Duodenal mucosa (tissue), 2 donors: ENCODE measurements at regions not wholly inside any gene's neighbourhood (a gene's known extent, or its start where the extent isn't known, plus 50 kb on each side); places are given as distances from the start of the nearest gene placed in this dataset.
"Not testable (repeated sequence)": the region's sequence is repeated elsewhere in the genome, so short reads cannot be mapped to it uniquely, and the experiment has no call there.

Source experiments
- H3K27ac ChIP-seq: one replicate; pipeline ENCODE4 v1.7.0; 2013; ENCODE audit warnings: low read depth, low read length
- H3K27me3 ChIP-seq, 2 donors: one replicate each; pipeline ENCODE4 v1.7.0; 2013; ENCODE audit warnings: low read length in 2 of 2, control low read depth in 1 of 2; ENCODE audit not compliant: insufficient read depth in 2 of 2, control insufficient read depth in 1 of 2
- H3K36me3 ChIP-seq, 2 donors: one replicate each; pipeline ENCODE4 v1.7.0; 2013; ENCODE audit warnings: low read length in 2 of 2, control low read depth in 1 of 2; ENCODE audit not compliant: insufficient read depth in 2 of 2, control insufficient read depth in 1 of 2
- H3K4me1 ChIP-seq, 2 donors: one replicate each; pipeline ENCODE4 v1.7.0; 2013; ENCODE audit warnings: low read length in 2 of 2, control low read depth in 1 of 2; ENCODE audit not compliant: insufficient read depth in 2 of 2, control insufficient read depth in 1 of 2
- H3K4me3 ChIP-seq, 2 donors: one replicate each; pipeline ENCODE4 v1.7.0; 2013; ENCODE audit warnings: low read length in 2 of 2, low read depth in 1 of 2
- H3K9ac ChIP-seq, 2 donors: one replicate each; pipeline ENCODE4 v1.7.0; 2013; ENCODE audit warnings: low read length in 2 of 2, low read depth in 1 of 2
- H3K9me3 ChIP-seq, 2 donors: one replicate each; pipeline ENCODE4 v1.7.0; 2013; ENCODE audit warnings: low read length in 2 of 2, control low read depth in 1 of 2; ENCODE audit not compliant: control insufficient read depth in 1 of 2

DNA sequence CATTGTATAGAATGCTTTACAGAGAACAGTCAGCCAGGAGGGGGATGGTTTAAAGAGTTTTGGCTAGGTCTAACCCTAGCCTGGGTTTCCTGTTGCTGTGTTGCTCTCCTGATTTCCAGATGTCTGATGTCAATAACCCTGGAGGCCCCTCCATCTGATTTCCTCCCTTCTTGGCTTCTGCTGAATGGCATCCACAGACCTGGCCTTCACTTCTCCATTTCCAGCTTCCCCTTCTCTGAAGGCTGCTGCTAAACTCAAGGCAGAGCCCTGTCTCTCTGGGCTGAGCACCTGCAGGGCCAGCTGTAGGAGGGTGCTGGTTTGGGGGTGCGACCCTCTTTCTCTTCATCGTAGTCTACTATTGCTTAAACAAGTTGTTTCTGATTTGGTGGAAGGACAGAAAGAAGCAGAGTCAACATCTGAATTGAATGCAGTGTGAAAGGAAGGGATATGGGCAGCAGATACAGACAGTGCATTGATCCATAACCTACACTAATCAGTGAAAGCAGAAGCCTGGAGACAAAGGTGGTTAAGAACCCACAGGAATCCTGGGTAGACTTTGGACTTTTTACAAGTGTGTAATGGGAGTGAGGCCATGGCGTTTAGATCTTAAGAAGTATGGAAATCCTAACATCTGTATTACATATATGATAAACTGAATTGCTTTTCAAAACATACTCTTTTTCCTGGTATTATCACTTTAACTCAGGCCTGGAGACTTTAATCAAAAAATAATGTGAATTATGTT, 153.6 kb downstream of the HRH4 start:
- H3K36me3 ChIP-seq, result no peaks in the 10 kb centered on the region
- no peaks in the 10 kb centered on the region for H3K4me1 ChIP-seq
- H3K27me3 ChIP-seq, result no peaks in the 10 kb centered on the region
- no peak overlapping the region for H3K9ac ChIP-seq
- no peak overlapping the region for H3K4me3 ChIP-seq
- H3K9me3 ChIP-seq, result no peaks in the 10 kb centered on the region
- no peak overlapping the region for H3K27ac ChIP-seq

DNA sequence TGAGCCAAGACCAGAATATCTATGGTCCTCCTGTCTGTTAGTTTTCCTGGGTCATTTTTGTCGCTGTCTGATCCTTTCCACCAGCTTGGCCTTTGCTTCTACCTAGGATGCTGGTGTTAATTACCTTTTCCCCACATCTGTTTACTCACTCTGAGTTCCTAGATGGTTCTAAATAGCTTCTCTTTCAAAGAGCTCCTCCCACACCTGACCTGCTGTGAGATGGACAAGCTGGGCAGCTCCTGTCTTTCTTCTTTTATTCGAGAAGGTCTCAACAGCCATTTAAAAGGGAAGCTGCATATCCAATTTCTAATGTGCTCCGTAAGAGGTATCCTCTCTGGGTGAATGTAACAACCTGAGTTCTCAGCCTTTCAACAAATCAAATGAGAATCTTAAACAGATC, 156.2 kb downstream of the HRH4 start:
- Histone ChIP-seq H3K27ac (no peak overlapping the region), H3K27me3 (no peaks in the 10 kb centered on the region), H3K36me3 (no peaks in the 10 kb centered on the region), H3K9me3 (no peaks in the 10 kb centered on the region), H3K4me3 (no peak overlapping the region), H3K9ac (no peak overlapping the region), H3K4me1 (no peaks in the 10 kb centered on the region)

DNA sequence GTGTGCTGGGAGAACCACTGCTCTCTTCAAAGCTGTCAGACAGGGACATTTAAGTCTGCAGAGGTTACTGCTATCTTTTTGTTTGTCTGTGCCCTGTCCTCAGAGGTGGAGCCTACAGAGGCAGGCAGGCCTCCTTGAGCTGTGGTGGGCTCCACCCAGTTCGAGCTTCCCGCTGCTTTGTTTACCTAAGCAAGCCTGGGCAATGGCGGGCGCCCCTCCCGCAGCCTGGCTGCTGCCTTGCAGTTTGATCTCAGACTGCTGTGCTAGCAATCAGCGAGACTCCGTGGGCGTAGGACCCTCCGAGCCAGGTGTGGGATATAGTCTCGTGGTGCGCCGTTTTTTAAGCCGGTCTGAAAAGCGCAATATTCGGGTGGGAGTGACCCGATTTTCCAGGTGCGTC, 164.0 kb downstream of the HRH4 start:
- H3K36me3 ChIP-seq, H3K9ac ChIP-seq, H3K4me1 ChIP-seq, H3K9me3 ChIP-seq, H3K4me3 ChIP-seq, H3K27me3 ChIP-seq, H3K27ac ChIP-seq: not testable (repeated sequence)

DNA sequence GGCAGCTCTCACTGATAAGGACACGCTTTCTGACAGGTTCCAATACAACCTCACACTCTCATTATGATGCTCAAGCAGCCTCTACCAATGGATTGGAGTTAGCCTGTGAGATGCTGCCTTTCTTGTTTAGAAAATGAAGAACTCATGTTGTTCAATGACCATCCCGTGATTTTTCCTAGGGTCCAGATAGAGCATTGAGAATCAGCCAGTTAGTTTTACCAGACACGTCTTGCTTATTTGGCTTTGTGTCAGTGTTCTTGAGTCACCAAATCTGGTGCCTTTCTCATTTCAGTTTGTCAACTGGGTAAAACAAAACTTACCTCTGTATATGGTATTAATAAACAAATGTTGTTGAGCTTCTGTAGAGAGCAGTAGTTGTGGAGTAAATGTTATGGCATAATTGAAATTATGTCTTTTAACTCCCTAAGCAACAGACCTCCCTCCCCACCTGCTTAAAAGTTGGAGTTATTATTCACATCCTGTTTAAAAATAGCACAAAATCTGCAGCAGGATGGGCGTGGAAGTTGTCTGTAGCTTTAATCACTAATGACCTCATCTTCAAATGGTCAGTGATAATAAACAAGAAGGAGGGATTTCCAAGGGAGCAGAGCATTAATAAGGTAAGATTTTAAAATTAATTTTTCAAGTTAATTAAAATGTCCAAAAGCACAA, 167.3 kb downstream of the HRH4 start:
- Histone ChIP-seq H3K9me3 (no peaks in the 10 kb centered on the region), H3K4me1 (no peaks in the 10 kb centered on the region), H3K27me3 (peaks cover 0 to 4% of the 10 kb centered on the region in 2 donors), H3K9ac (no peak overlapping the region), H3K27ac (no peak overlapping the region), H3K4me3 (no peak overlapping the region), H3K36me3 (no peaks in the 10 kb centered on the region)

DNA sequence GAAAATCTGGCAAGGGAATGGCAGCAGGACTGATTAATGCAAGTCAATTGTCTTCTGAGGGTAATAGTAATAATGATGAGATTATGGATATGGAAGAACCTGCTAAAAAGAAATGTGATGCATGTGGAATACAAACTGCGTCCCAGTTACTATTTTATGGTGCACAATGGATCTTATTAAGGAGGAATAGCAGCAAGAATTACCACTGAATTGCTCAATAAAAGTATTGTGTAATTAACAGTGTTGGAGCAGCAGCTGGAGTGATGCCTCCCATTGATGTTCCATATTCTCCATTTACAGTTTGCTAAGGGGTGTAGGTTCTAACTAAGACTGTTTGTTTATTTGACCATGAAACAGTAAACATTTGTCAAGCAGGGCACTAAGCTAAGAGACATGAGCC, 167.9 kb downstream of the HRH4 start:
- no peak overlapping the region for H3K4me3 ChIP-seq
- peaks cover 0 to 4% of the 10 kb centered on the region in 2 donors for H3K27me3 ChIP-seq
- no peak overlapping the region for H3K27ac ChIP-seq
- no peaks in the 10 kb centered on the region for H3K4me1 ChIP-seq
- H3K9ac ChIP-seq, result no peak overlapping the region
- H3K9me3 ChIP-seq, result no peaks in the 10 kb centered on the region
- H3K36me3 ChIP-seq, result no peaks in the 10 kb centered on the region

DNA sequence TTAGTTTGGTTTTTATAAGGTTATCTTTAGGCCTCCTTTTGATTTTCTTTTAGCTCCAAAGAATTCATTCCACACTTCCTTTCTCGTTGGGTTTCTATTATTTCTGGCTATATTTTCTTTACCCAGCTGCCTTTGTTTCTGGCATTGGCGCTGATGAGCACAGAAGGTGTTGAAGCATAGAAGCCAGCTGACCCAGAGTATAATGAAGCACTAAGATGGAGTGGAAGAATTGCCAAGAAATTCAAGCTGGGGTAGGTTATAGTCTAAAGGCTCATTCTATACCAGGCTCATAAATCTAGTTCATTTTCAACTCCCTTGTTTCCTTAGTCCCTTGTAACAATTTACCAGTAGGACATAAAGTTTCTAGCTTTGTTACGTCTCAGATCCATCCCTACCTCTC, 169.5 kb downstream of the HRH4 start:
- Histone ChIP-seq H3K4me3 (no peak overlapping the region), H3K4me1 (no peaks in the 10 kb centered on the region), H3K27me3 (peaks cover 0 to 4% of the 10 kb centered on the region in 2 donors), H3K36me3 (no peaks in the 10 kb centered on the region), H3K27ac (no peak overlapping the region), H3K9me3 (no peaks in the 10 kb centered on the region), H3K9ac (no peak overlapping the region)

DNA sequence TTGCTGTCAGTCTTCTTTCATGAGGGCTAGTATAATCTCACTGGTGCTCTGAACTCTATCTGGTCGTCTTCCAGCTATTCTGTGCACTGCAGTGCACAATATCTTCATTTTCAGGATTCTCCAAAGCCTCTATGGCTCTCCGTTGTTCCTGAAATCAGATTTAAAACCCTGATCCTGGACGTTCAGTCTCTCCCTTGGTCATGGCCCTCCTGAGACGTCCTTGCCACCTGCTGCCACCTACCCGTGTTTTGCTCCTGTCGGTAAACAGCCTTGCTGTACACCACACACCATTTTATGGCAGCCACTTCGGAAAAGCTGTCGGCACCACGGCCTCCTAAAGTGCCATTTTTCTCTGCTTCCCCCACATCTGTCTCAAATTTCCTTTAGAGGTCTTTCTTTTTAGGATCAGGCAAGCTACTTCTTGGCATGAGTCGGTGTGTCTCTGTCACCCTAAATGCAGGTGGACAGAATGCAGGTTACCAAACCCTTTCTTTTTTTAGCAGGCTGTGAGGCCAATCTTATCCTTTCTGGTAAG, 170.0 kb downstream of the HRH4 start:
- Histone ChIP-seq H3K36me3 (no peaks in the 10 kb centered on the region), H3K9me3 (no peaks in the 10 kb centered on the region), H3K9ac (no peak overlapping the region), H3K27ac (no peak overlapping the region), H3K27me3 (peaks cover 0 to 4% of the 10 kb centered on the region in 2 donors), H3K4me3 (no peak overlapping the region), H3K4me1 (no peaks in the 10 kb centered on the region)

DNA sequence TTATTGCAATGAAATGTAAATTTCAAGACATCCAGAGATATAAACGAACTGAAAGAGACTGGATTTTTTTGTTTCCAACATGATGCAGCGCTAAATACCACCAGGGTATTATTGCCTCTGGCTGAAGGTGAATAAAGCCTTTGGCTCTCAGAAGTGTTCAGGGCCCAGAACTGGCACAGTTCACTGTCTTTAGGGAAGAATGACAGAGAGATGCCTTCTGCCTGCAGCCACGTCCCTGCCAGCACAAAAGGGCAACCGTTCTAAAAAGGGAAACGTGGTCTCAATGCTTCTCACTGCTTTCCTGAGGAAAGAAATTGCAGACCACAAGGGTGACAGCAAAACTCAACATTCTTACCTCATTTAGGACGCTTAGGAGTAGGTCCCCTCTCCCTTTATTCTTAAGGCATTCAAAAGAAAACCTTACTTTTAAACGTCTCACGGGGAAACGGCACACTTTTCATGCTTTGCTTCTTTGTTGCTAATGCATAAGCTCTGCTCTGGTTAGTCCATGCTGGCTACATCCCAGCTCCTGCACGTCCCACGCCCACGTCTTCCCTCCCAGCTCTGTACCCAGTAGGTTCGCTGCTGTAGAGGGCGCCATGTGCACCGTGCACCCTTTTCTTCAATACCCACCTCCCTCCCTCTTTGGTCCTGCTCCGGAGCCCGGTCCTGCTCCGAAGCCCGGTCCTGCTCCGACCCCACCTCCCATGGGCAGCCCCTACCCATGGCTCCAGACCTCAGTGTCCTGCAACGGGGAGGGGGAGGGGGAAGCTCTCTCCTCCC, 171.0 kb downstream of the HRH4 start:
- H3K36me3 ChIP-seq, result no peaks in the 10 kb centered on the region
- H3K27ac ChIP-seq, result no peak overlapping the region
- no peaks in the 10 kb centered on the region for H3K9me3 ChIP-seq
- H3K9ac ChIP-seq, result no peak overlapping the region
- H3K4me1 ChIP-seq, result no peaks in the 10 kb centered on the region
- H3K4me3 ChIP-seq, result no peak overlapping the region
- H3K27me3 ChIP-seq, result peaks cover 0 to 4% of the 10 kb centered on the region in 2 donors

DNA sequence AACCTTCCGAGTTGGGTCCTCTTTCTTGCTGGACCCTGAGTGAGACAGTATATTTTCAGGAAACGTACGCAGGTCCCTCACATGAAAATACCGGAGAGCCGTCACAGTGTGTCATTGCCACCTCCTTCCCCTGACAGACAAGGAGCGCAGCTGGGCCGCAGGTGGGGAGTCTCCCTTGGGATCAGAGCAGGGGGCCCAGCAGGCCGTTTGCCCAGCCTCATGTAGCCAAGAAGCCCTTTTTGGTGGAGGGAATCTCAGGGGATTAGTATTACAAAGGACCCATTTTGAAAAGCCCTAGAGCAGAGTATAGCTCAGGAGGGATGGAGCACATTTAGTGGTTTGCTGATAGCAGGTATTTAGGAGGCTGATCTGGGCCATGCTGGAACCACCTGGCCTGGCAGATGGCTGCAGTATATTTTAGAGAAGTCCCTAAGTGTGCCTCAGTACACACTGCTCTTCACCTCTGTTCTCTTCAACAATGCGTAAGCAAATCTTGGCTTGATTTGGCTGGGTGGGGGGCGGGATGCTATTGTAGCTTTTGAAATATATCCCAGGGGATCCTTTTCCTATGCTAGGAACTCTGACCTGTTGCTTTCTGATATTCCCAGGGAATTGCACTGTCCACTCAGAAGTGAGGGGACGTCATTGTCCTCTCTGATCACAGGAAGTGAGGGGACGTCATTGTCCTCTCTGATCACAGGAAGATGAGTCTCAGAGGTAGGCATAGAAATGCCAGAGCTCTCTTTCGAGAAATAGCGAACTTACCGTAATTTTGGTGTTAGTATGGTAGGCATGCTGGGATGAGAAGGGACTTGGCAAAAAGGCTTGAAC, 171.9 kb downstream of the HRH4 start:
- Histone ChIP-seq H3K4me1 (no peaks in the 10 kb centered on the region), H3K27me3 (peaks cover 0 to 4% of the 10 kb centered on the region in 2 donors), H3K27ac (no peak overlapping the region), H3K9ac (no peak overlapping the region), H3K36me3 (no peaks in the 10 kb centered on the region), H3K4me3 (no peak overlapping the region), H3K9me3 (no peaks in the 10 kb centered on the region)
